Inferior parietal cortex (tissue), 1 donor: ENCODE measurements at regions not wholly inside any gene's neighbourhood (a gene's known extent, or its start where the extent isn't known, plus 50 kb on each side); places are given as distances from the start of the nearest gene placed in this dataset.
"Not testable (repeated sequence)": the region's sequence is repeated elsewhere in the genome, so short reads cannot be mapped to it uniquely, and the experiment has no call there.

ENCODE experiments used
- DNase-seq: peaks from one replicate; pipeline ENCODE4 v3.0.0-alpha.2; 2016; ENCODE audit errors: extremely low spot score

- no peak for DNase-seq
Observed at GRCh38 chr4:111136438-111136837, 513.6 kb upstream of the PITX2 start.

- no peak for DNase-seq
Observed at GRCh38 chr4:111136967-111137366, 514.1 kb upstream of the PITX2 start.

- no peak for DNase-seq
Observed at GRCh38 chr4:111143510-111143909, 520.6 kb upstream of the PITX2 start.

- no peak for DNase-seq
Observed at GRCh38 chr4:111154934-111155333, 532.1 kb upstream of the PITX2 start.

GRCh38 chr4:111164556-111164955 is 541.7 kb upstream of the PITX2 start:
- DNase-seq, result not testable (repeated sequence)

GRCh38 chr4:111174331-111174730 is 551.5 kb upstream of the PITX2 start:
- no peak for DNase-seq

GRCh38 chr4:111178231-111178630 is 555.4 kb upstream of the PITX2 start:
- DNase-seq, result no peak

- no peak for DNase-seq
Observed at GRCh38 chr4:111187108-111187507, 564.2 kb upstream of the PITX2 start.

GRCh38 chr4:111198446-111198845 is 575.6 kb upstream of the PITX2 start:
- DNase-seq, result no peak

GRCh38 chr4:111204797-111205196 is 581.9 kb upstream of the PITX2 start:
- DNase-seq, result no peak

- no peak for DNase-seq
Observed at GRCh38 chr4:111208970-111209369, 586.1 kb upstream of the PITX2 start.

GRCh38 chr4:111209706-111210105 is 586.8 kb upstream of the PITX2 start:
- no peak for DNase-seq

- no peak for DNase-seq
Observed at GRCh38 chr4:111210595-111210994, 587.7 kb upstream of the PITX2 start.

GRCh38 chr4:111213531-111213930 is 590.7 kb upstream of the PITX2 start:
- no peak for DNase-seq

GRCh38 chr4:111214371-111214770 is 591.5 kb upstream of the PITX2 start:
- no peak for DNase-seq

GRCh38 chr4:111215755-111216154 is 592.9 kb upstream of the PITX2 start:
- no peak for DNase-seq

GRCh38 chr4:111216791-111217190 is 593.9 kb upstream of the PITX2 start:
- DNase-seq, result no peak

GRCh38 chr4:111221371-111221770 is 598.5 kb upstream of the PITX2 start:
- no peak for DNase-seq

GRCh38 chr4:111228396-111228795 is 605.5 kb upstream of the PITX2 start:
- DNase-seq, result no peak

GRCh38 chr4:111228874-111229273 is 606.0 kb upstream of the PITX2 start:
- DNase-seq, result no peak

GRCh38 chr4:111230265-111230664 is 607.4 kb upstream of the PITX2 start:
- no peak for DNase-seq

- no peak for DNase-seq
Observed at GRCh38 chr4:111231281-111231680, 608.4 kb upstream of the PITX2 start.

GRCh38 chr4:111234939-111235338 is 612.1 kb upstream of the PITX2 start:
- no peak for DNase-seq

- no peak for DNase-seq
Observed at GRCh38 chr4:111263836-111264235, 641.0 kb upstream of the PITX2 start.

- no peak for DNase-seq
Observed at GRCh38 chr4:111266937-111267336, 644.1 kb upstream of the PITX2 start.
